Tongue (tissue), 1 donor: ENCODE measurements at regions not wholly inside any gene's neighbourhood (a gene's known extent, or its start where the extent isn't known, plus 50 kb on each side); places are given as distances from the start of the nearest gene placed in this dataset.
"Not testable (repeated sequence)": the region's sequence is repeated elsewhere in the genome, so short reads cannot be mapped to it uniquely, and the experiment has no call there.

Experiments
- DNase-seq: peaks from one replicate; pipeline ENCODE4 v3.0.0-alpha.2; 2015

- DNase-seq = no peak
Observed at GRCh38 chr16:17936766-17937402, 399.7 kb downstream of the NPIPA8 start.

- no peak for DNase-seq
Observed at GRCh38 chr16:17930280-17930679, 406.3 kb downstream of the NPIPA8 start.

GRCh38 chr16:17926866-17927399 lies 409.6 kb downstream of the NPIPA8 start:
- DNase-seq = no peak

- DNase-seq = no peak
Observed at GRCh38 chr16:17926461-17926860, 410.1 kb downstream of the NPIPA8 start.

- no peak for DNase-seq
Observed at GRCh38 chr16:17925761-17926160, 410.8 kb downstream of the NPIPA8 start.

GRCh38 chr16:17921357-17921978 lies 415.1 kb downstream of the NPIPA8 start:
- no peak for DNase-seq

GRCh38 chr16:17917316-17918019 lies 419.1 kb downstream of the NPIPA8 start:
- no peak for DNase-seq

GRCh38 chr16:17915791-17916190 lies 420.7 kb downstream of the NPIPA8 start:
- no peak for DNase-seq

GRCh38 chr16:17914168-17914567 lies 422.4 kb downstream of the NPIPA8 start:
- DNase-seq = no peak

GRCh38 chr16:17911578-17911977 lies 425.0 kb downstream of the NPIPA8 start:
- DNase-seq = not testable (repeated sequence)

GRCh38 chr16:17906626-17907025 lies 429.9 kb downstream of the NPIPA8 start:
- not testable (repeated sequence) for DNase-seq

GRCh38 chr16:17901309-17901708 lies 430.5 kb upstream of the XYLT1 start:
- no peak for DNase-seq

GRCh38 chr16:17899141-17899540 lies 428.4 kb upstream of the XYLT1 start:
- no peak for DNase-seq

GRCh38 chr16:17887963-17888362 lies 417.2 kb upstream of the XYLT1 start:
- no peak for DNase-seq

GRCh38 chr16:17885659-17886207 lies 415.0 kb upstream of the XYLT1 start:
- DNase-seq = no peak

GRCh38 chr16:17877821-17878360 lies 407.1 kb upstream of the XYLT1 start:
- DNase-seq = no peak

- no peak for DNase-seq
Observed at GRCh38 chr16:17866996-17867395, 396.2 kb upstream of the XYLT1 start.

GRCh38 chr16:17861981-17862479 lies 391.3 kb upstream of the XYLT1 start:
- DNase-seq = no peak

GRCh38 chr16:17858061-17858460 lies 387.3 kb upstream of the XYLT1 start:
- no peak for DNase-seq

- no peak for DNase-seq
Observed at GRCh38 chr16:17853958-17854357, 383.2 kb upstream of the XYLT1 start.

- no peak for DNase-seq
Observed at GRCh38 chr16:17852977-17853702, 382.4 kb upstream of the XYLT1 start.
